Endodermal cell (in vitro differentiated cells): ENCODE measurements at regions not wholly inside any gene's neighbourhood (a gene's known extent, or its start where the extent isn't known, plus 50 kb on each side); places are given as distances from the start of the nearest gene placed in this dataset.

ENCODE experiments used
- DNase-seq: peaks from one replicate; pipeline ENCODE4 v3.0.0-alpha.2; 2017
- H3K27ac ChIP-seq: 2 replicates; pipeline ENCODE4 v1.5.1; 2013; ENCODE audit warnings: mild to moderate bottlenecking, low read depth, low read length, moderate library complexity
- H3K27me3 ChIP-seq: 2 replicates; pipeline ENCODE4 v1.6.1; 2013; ENCODE audit warnings: mild to moderate bottlenecking, low read length, moderate library complexity; ENCODE audit not compliant: insufficient read depth, control insufficient read depth, poor library complexity, severe bottlenecking
- H3K36me3 ChIP-seq: 2 replicates; pipeline ENCODE4 v1.7.0; 2013; ENCODE audit warnings: mild to moderate bottlenecking, low read length, moderate library complexity; ENCODE audit not compliant: control insufficient read depth, insufficient read depth
- H3K4me1 ChIP-seq: one replicate; pipeline ENCODE4 v1.7.0; 2013; ENCODE audit warnings: low read length; ENCODE audit not compliant: control insufficient read depth, insufficient read depth
- H3K4me3 ChIP-seq: 2 replicates; pipeline ENCODE4 v1.5.1; 2013; ENCODE audit warnings: mild to moderate bottlenecking, low read length, moderate library complexity
- H3K9ac ChIP-seq: 2 replicates; pipeline ENCODE4 v1.6.1; 2013; ENCODE audit warnings: mild to moderate bottlenecking, low read length, moderate library complexity; ENCODE audit not compliant: poor library complexity, severe bottlenecking; ENCODE audit errors: extremely low read depth
- H3K9me3 ChIP-seq: 2 replicates; pipeline ENCODE4 v1.6.1; 2013; ENCODE audit warnings: mild to moderate bottlenecking, low read length, moderate library complexity; ENCODE audit not compliant: control insufficient read depth
- H3K27ac Mint-ChIP-seq: 2 replicates; pipeline ENCODE4 v1.8.0; 2020; ENCODE audit warnings: mixed read lengths
- H3K27me3 Mint-ChIP-seq: 2 replicates; pipeline ENCODE4 v1.8.0; 2021; ENCODE audit warnings: mild to moderate bottlenecking, mixed read lengths; ENCODE audit not compliant: insufficient read depth
- H3K36me3 Mint-ChIP-seq: 2 replicates; pipeline ENCODE4 v1.8.0; 2020; ENCODE audit warnings: low read depth, mixed read lengths
- H3K4me1 Mint-ChIP-seq: 2 replicates; pipeline ENCODE4 v1.8.0; 2020; ENCODE audit warnings: mixed read lengths
- H3K4me3 Mint-ChIP-seq: 2 replicates; pipeline ENCODE4 v1.8.0; 2020; ENCODE audit warnings: mild to moderate bottlenecking, moderate library complexity, mixed read lengths
- H3K9me3 Mint-ChIP-seq: 2 replicates; pipeline ENCODE4 v1.8.0; 2020; ENCODE audit warnings: mild to moderate bottlenecking, mixed read lengths
- WGBS, 2 experiments: methylation state at CpG; one replicate each; pipeline versions ENCODE4 v1.1.5 to v1.1.7; 2013; ENCODE audit warnings: missing lambda C conversion rate in 2 of 2, mixed read lengths in 1 of 2; ENCODE audit not compliant: insufficient coverage in 1 of 2, insufficient read length in 1 of 2; 5-methylcytosine and 5-hydroxymethylcytosine counted together
- TF ChIP-seq, protein P1 (sequence below): fragments of 200-600 bp; sonication (generic); conservative IDR thresholded peaks from 2 replicates; pipeline ENCODE4 v1.5.0; 2021; ENCODE audit warnings: antibody characterized with exemption, mild to moderate bottlenecking

DNA sequence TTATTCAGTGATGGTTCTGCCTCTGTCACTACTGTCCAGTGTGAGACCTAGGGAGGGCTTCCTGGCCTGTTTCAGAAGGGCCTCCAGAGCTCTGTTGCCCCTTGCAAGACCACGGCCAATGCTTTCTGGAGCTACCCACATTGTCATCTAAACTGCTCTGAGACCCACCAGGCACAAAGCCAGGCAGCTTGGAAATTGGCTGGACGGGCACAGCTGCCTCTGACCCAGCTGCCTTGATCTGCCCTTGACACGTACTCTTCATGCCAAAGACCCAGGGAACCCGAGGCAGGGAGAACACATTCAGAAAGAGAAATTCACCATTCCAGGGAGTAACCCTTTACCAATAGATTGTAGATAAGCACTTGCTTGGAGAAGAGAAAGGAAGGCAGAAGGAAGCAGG, 183.7 kb upstream of the SIX2 start:
- H3K9ac ChIP-seq, result no peak overlapping the region
- no peaks in the 10 kb centered on the region for H3K4me1 ChIP-seq
- H3K27ac ChIP-seq, result no peak overlapping the region
- H3K9me3 ChIP-seq, result no peaks in the 10 kb centered on the region
- DNase-seq, result no peak
- Mint-ChIP-seq H3K36me3 (no peaks in the 10 kb centered on the region), H3K4me1 (peaks cover 13% of the 10 kb centered on the region), H3K27me3 (peaks cover 18% of the 10 kb centered on the region), H3K4me3 (no peak overlapping the region), H3K27ac (no peak overlapping the region), H3K9me3 (no peaks in the 10 kb centered on the region)
- no peaks in the 10 kb centered on the region for H3K27me3 ChIP-seq
- H3K36me3 ChIP-seq, result no peaks in the 10 kb centered on the region
- H3K4me3 ChIP-seq, result no peak overlapping the region
- WGBS, 2 experiments, result 91 to 100% methylated on average over 1 to 4 of the region's 4 CpGs
- TF ChIP-seq, protein P1, sequence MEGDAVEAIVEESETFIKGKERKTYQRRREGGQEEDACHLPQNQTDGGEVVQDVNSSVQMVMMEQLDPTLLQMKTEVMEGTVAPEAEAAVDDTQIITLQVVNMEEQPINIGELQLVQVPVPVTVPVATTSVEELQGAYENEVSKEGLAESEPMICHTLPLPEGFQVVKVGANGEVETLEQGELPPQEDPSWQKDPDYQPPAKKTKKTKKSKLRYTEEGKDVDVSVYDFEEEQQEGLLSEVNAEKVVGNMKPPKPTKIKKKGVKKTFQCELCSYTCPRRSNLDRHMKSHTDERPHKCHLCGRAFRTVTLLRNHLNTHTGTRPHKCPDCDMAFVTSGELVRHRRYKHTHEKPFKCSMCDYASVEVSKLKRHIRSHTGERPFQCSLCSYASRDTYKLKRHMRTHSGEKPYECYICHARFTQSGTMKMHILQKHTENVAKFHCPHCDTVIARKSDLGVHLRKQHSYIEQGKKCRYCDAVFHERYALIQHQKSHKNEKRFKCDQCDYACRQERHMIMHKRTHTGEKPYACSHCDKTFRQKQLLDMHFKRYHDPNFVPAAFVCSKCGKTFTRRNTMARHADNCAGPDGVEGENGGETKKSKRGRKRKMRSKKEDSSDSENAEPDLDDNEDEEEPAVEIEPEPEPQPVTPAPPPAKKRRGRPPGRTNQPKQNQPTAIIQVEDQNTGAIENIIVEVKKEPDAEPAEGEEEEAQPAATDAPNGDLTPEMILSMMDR, result no peak

DNA sequence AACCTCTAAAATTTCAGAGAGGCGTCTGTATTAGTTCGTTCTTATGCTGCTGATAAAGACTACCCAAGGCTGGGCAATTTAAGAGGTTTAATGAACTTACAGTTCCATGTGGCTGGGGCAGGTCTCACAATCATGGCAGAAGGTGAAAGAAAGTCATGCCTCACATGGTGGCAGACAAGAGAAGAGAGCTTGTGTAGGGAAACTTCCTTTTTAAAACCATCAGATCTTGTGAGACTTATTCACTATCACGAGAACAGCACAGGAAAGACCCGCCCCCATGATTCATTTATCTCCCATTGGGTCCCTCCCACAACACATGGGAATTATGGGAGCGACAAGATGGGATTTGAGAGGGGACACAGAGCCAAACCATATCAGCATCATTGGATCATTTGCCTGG, 183.2 kb upstream of the SIX2 start:
- Histone ChIP-seq H3K9ac (no peak overlapping the region), H3K27me3 (no peaks in the 10 kb centered on the region), H3K27ac (no peak overlapping the region), H3K4me1 (no peaks in the 10 kb centered on the region), H3K36me3 (no peaks in the 10 kb centered on the region), H3K9me3 (no peaks in the 10 kb centered on the region), H3K4me3 (no peak overlapping the region)
- Mint-ChIP-seq H3K27ac (no peak overlapping the region), H3K4me3 (no peak overlapping the region), H3K4me1 (peaks cover 13% of the 10 kb centered on the region), H3K9me3 (no peaks in the 10 kb centered on the region), H3K27me3 (peaks cover 22% of the 10 kb centered on the region), H3K36me3 (no peaks in the 10 kb centered on the region)
- DNase-seq, result no peak
- WGBS, 2 experiments, result 89 to 94% methylated on average over 5 of the region's 5 CpGs
- TF ChIP-seq, protein P1, result no peak

DNA sequence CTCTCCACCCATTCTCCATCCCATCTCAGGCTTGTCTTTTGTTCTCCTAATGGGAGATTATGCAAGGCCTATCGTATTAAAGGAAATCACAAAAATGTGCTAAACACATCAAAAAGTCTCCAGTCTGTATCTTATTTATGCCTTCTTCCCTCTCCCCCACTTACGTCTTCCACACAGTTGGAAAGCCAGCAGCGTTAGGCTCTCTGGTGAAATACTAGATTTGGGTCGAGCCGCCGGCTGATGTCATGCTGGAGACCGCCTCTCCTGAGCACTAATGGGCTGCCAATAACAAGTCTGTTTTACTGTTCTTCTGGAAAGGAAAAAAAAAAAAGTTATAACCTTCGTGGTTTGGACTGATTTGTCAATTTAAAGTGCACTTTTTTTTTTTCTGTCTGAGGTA, 182.7 kb upstream of the SIX2 start:
- Histone ChIP-seq H3K9ac (no peak overlapping the region), H3K9me3 (no peaks in the 10 kb centered on the region), H3K27ac (no peak overlapping the region), H3K4me3 (no peak overlapping the region), H3K36me3 (no peaks in the 10 kb centered on the region), H3K4me1 (no peaks in the 10 kb centered on the region), H3K27me3 (no peaks in the 10 kb centered on the region)
- H3K4me3 Mint-ChIP-seq, result no peak overlapping the region
- no peaks in the 10 kb centered on the region for H3K9me3 Mint-ChIP-seq
- H3K27me3 Mint-ChIP-seq, result peaks cover 22% of the 10 kb centered on the region
- no peak overlapping the region for H3K27ac Mint-ChIP-seq
- TF ChIP-seq, protein P1, result no peak
- 92 to 95% methylated on average over 6 to 8 of the region's 8 CpGs for WGBS, 2 experiments
- no peak for DNase-seq
- H3K4me1 Mint-ChIP-seq, result peaks cover 13% of the 10 kb centered on the region
- H3K36me3 Mint-ChIP-seq, result no peaks in the 10 kb centered on the region
